Neural progenitor cell (in vitro differentiated cells): ENCODE measurements at regions not wholly inside any gene's neighbourhood (a gene's known extent, or its start where the extent isn't known, plus 50 kb on each side); places are given as distances from the start of the nearest gene placed in this dataset.

ENCODE experiments used
- DNase-seq: peaks from one replicate; pipeline ENCODE4 v3.0.0-alpha.2; 2016; ENCODE audit warnings: low spot score
- H2AFZ ChIP-seq: fragments of 200-600 bp; sonication (generic); replicated peaks from 2 replicates; pipeline ENCODE4 v1.6.1; 2016; ENCODE audit warnings: antibody characterized with exemption
- H3F3A ChIP-seq: fragments of 200-600 bp; sonication (generic); 2 replicates; pipeline ENCODE4 v1.6.1; 2016; ENCODE audit warnings: antibody characterized with exemption, low read depth
- H3K27ac ChIP-seq: fragments of 200-600 bp; sonication (generic); 2 replicates; pipeline ENCODE4 v1.5.1; 2016; ENCODE audit warnings: mild to moderate bottlenecking
- H3K27me3 ChIP-seq: fragments of 200-600 bp; sonication (generic); 2 replicates; pipeline ENCODE4 v1.6.1; 2016; ENCODE audit warnings: mild to moderate bottlenecking, moderate library complexity
- H3K36me3 ChIP-seq: fragments of 200-600 bp; sonication (generic); 2 replicates; pipeline ENCODE4 v1.5.1; 2016
- H3K4me1 ChIP-seq: fragments of 200-600 bp; sonication (generic); 2 replicates; pipeline ENCODE4 v1.6.1; 2016; ENCODE audit warnings: mixed run types
- H3K4me2 ChIP-seq: fragments of 200-600 bp; sonication (generic); 2 replicates; pipeline ENCODE4 v1.6.1; 2016
- H3K4me3 ChIP-seq: fragments of 200-600 bp; sonication (generic); 2 replicates; pipeline ENCODE4 v1.5.1; 2016
- H3K79me2 ChIP-seq: fragments of 200-600 bp; sonication (generic); 2 replicates; pipeline ENCODE4 v1.6.1; 2016; ENCODE audit warnings: low read depth
- H3K9ac ChIP-seq: fragments of 200-600 bp; sonication (generic); 2 replicates; pipeline ENCODE4 v1.6.1; 2016
- H3K9me3 ChIP-seq: fragments of 200-600 bp; sonication (generic); 2 replicates; pipeline ENCODE4 v1.5.1; 2016; ENCODE audit warnings: low read depth
- H4K20me1 ChIP-seq: fragments of 200-600 bp; sonication (generic); 2 replicates; pipeline ENCODE4 v1.6.1; 2016; ENCODE audit warnings: low read depth
- H3K27ac Mint-ChIP-seq: 3 replicates; pipeline ENCODE4 v1.8.0; 2021; ENCODE audit warnings: mixed read lengths
- H3K27me3 Mint-ChIP-seq: 2 replicates; pipeline ENCODE4 v1.8.0; 2022; ENCODE audit warnings: low read depth, mild to moderate bottlenecking, inconsistent platforms, moderate library complexity, mixed read lengths; ENCODE audit not compliant: insufficient read depth
- H3K36me3 Mint-ChIP-seq: 3 replicates; pipeline ENCODE4 v1.8.0; 2021; ENCODE audit warnings: mixed read lengths
- H3K4me1 Mint-ChIP-seq: 3 replicates; pipeline ENCODE4 v1.8.0; 2021; ENCODE audit warnings: mixed read lengths
- H3K4me3 Mint-ChIP-seq: 3 replicates; pipeline ENCODE4 v1.8.0; 2021; ENCODE audit warnings: mild to moderate bottlenecking, moderate library complexity, mixed read lengths
- H3K9me3 Mint-ChIP-seq: 3 replicates; pipeline ENCODE4 v1.8.0; 2020; ENCODE audit warnings: mixed read lengths
- EZH2 ChIP-seq: fragments of 200-600 bp; sonication (generic); IDR thresholded peaks from 2 replicates; pipeline ENCODE4 v1.6.1; 2017; ENCODE audit warnings: antibody characterized with exemption, mild to moderate bottlenecking, moderate library complexity
- EZH2phosphoT487 ChIP-seq: fragments of 200-600 bp; sonication (generic); IDR thresholded peaks from 2 replicates; pipeline ENCODE4 v1.6.1; 2017; ENCODE audit warnings: antibody characterized with exemption
- TF ChIP-seq, protein P1 (sequence below): fragments of 200-600 bp; sonication (generic); IDR thresholded peaks from 2 replicates; pipeline ENCODE4 v1.5.1; 2017; ENCODE audit warnings: antibody characterized with exemption, mild to moderate bottlenecking

DNA sequence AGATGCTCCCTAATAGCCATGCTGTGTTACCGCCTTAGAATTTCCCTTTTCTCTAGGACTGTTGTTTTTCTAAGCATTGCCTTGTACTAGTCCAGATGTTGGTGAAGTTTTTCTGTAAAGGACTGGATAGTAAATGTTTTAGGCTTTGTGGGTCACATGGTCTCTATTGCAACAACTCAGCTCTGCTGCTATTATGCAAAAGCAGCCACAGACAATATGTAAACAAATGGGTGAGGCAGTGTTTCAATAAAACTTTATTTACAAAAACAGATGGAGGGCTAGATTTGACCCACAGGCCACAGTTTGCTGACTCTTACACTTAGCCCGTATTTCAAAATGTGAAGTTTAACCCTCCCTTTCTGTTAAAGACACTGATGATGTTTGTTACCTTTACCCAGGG, 207.6 kb upstream of the MYLIP start:
- H3K4me2 ChIP-seq = no peak overlapping the region
- H3K4me1 ChIP-seq = no peaks in the 10 kb centered on the region
- no peaks in the 10 kb centered on the region for H3K79me2 ChIP-seq
- H3K9ac ChIP-seq = no peak overlapping the region
- H3K4me3 ChIP-seq = no peak overlapping the region
- Mint-ChIP-seq H3K27ac (no peak overlapping the region), H3K36me3 (peaks cover 3% of the 10 kb centered on the region), H3K4me3 (no peak overlapping the region), H3K27me3 (peaks cover 2% of the 10 kb centered on the region), H3K4me1 (peaks cover 13% of the 10 kb centered on the region), H3K9me3 (no peaks in the 10 kb centered on the region)
- H3K36me3 ChIP-seq = no peaks in the 10 kb centered on the region
- no peak overlapping the region for H3K27ac ChIP-seq
- no peak for DNase-seq
- H3K9me3 ChIP-seq = no peaks in the 10 kb centered on the region
- no peaks in the 10 kb centered on the region for H3F3A ChIP-seq
- H2AFZ ChIP-seq = no peak overlapping the region
- TF ChIP-seq EZH2 = no peak
- TF ChIP-seq, protein P1, sequence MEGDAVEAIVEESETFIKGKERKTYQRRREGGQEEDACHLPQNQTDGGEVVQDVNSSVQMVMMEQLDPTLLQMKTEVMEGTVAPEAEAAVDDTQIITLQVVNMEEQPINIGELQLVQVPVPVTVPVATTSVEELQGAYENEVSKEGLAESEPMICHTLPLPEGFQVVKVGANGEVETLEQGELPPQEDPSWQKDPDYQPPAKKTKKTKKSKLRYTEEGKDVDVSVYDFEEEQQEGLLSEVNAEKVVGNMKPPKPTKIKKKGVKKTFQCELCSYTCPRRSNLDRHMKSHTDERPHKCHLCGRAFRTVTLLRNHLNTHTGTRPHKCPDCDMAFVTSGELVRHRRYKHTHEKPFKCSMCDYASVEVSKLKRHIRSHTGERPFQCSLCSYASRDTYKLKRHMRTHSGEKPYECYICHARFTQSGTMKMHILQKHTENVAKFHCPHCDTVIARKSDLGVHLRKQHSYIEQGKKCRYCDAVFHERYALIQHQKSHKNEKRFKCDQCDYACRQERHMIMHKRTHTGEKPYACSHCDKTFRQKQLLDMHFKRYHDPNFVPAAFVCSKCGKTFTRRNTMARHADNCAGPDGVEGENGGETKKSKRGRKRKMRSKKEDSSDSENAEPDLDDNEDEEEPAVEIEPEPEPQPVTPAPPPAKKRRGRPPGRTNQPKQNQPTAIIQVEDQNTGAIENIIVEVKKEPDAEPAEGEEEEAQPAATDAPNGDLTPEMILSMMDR = no peak
- no peak for TF ChIP-seq EZH2phosphoT487
- H3K27me3 ChIP-seq = no peaks in the 10 kb centered on the region
- H4K20me1 ChIP-seq = no peaks in the 10 kb centered on the region

DNA sequence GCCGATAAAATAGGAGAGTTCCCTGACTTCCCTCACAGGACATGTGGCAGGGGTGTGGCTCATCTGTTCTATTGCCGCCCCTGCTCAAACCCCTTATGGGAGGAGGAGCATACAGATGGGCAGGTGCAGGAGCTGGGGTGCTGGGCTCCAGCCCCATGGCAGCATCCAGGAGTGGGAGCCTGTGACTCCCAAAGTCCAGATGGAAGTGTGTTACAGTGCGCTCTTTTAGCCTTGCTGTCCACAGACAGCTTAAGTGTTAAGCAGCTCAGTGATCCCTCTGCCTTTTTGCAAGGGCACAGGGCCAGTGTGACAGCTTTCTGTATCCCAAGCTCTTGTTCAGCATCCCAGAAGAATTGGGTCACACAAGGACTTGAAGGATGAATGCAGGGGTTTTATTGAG, 212.3 kb upstream of the MYLIP start:
- H3K4me3 Mint-ChIP-seq = no peak overlapping the region
- Histone ChIP-seq H3K9me3 (no peaks in the 10 kb centered on the region), H3K36me3 (no peaks in the 10 kb centered on the region), H2AFZ (peak overlapping the region; percentile 14), H3F3A (no peaks in the 10 kb centered on the region), H3K27me3 (no peaks in the 10 kb centered on the region), H3K27ac (no peak overlapping the region), H3K4me2 (no peak overlapping the region), H3K9ac (no peak overlapping the region), H3K79me2 (no peaks in the 10 kb centered on the region), H3K4me3 (no peak overlapping the region), H3K4me1 (no peaks in the 10 kb centered on the region), H4K20me1 (no peaks in the 10 kb centered on the region)
- TF ChIP-seq EZH2phosphoT487 (no peak), EZH2 (no peak)
- TF ChIP-seq, protein P1 = no peak
- H3K27me3 Mint-ChIP-seq = peaks cover 2% of the 10 kb centered on the region
- peaks cover 3% of the 10 kb centered on the region for H3K36me3 Mint-ChIP-seq
- no peak for DNase-seq
- no peak overlapping the region for H3K27ac Mint-ChIP-seq
- peaks cover 15% of the 10 kb centered on the region for H3K4me1 Mint-ChIP-seq
- no peaks in the 10 kb centered on the region for H3K9me3 Mint-ChIP-seq

DNA sequence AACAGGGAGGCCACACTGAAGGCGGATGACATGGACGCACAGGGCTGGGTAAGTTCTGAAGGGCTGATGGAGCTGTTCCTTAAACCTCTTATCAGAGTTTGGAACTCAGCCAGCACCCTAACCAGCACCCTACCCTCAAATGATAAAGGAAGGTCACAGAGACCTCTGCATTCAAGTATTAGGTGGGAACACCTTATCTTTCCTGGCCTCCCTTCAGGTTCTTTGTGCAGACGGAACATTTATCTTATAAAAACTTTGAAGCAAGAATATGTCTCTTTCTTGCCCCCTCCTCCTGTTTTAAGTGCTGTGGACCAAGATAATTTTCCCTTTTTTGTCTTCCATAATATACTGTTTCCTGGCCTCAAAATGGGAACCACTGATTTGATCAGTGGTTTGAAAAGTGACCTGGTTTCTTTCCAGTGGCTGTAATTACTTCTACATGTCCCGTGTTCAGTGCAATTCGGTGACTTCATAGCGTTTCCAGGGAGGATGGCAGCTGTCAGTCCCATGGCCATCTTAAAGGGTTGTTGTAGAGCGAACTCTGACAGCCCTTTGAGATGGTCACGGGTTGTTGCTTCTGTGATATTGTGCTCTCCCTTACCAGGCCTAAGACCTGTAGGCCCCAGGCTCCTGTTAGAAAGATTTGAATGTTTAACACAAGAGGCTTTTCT, 213.2 kb upstream of the MYLIP start:
- H3K79me2 ChIP-seq = no peaks in the 10 kb centered on the region
- peaks cover 3% of the 10 kb centered on the region for H3K36me3 Mint-ChIP-seq
- peaks cover 15% of the 10 kb centered on the region for H3K4me1 Mint-ChIP-seq
- DNase-seq = no peak
- no peak overlapping the region for H3K27ac ChIP-seq
- no peak overlapping the region for H3K4me2 ChIP-seq
- no peak overlapping the region for H2AFZ ChIP-seq
- H3K9me3 ChIP-seq = no peaks in the 10 kb centered on the region
- no peaks in the 10 kb centered on the region for H3K27me3 ChIP-seq
- H3F3A ChIP-seq = no peaks in the 10 kb centered on the region
- H3K36me3 ChIP-seq = no peaks in the 10 kb centered on the region
- H3K27me3 Mint-ChIP-seq = peaks cover 2% of the 10 kb centered on the region
- H3K4me3 Mint-ChIP-seq = no peak overlapping the region
- H3K4me1 ChIP-seq = no peaks in the 10 kb centered on the region
- TF ChIP-seq EZH2 (no peak), EZH2phosphoT487 (no peak)
- TF ChIP-seq, protein P1 = no peak
- no peak overlapping the region for H3K4me3 ChIP-seq
- peak overlapping the region; percentile 20 for H3K27ac Mint-ChIP-seq
- H4K20me1 ChIP-seq = no peaks in the 10 kb centered on the region
- no peak overlapping the region for H3K9ac ChIP-seq
- H3K9me3 Mint-ChIP-seq = no peaks in the 10 kb centered on the region
